ENCODE measurements at regions not wholly inside any gene's neighbourhood (a gene's known extent, or its start where the extent isn't known, plus 50 kb on each side); places are given as distances from the start of the nearest gene placed in this dataset.

- Histone ChIP-seq H3K9me3 (replicated peaks) (0 out of 2 replicates have a peak, but pooled peaks cover 2% of the 10 kb centered on the region), H3K27me3 (no peaks in the 10 kb centered on the region), H3K27ac (peak overlapping the region; percentile 18; the same call in 1 of the 2 replicates), H3K4me3 (no peak overlapping the region), H3K36me3 (no peaks in the 10 kb centered on the region), H3K4me1 (peaks cover 36% of the 10 kb centered on the region)
- DNase-seq = peak; percentile 49 to 78
These were observed 220.7 kb downstream of the DRD1 start for GRCh38 chr5:175223291-175223690.

GRCh38 chr5:175222621-175223020, 221.4 kb downstream of the DRD1 start:
- Histone ChIP-seq H3K4me3 (no peak overlapping the region), H3K9me3 (replicated peaks) (0 out of 2 replicates have a peak, but pooled peaks cover 2% of the 10 kb centered on the region), H3K27me3 (no peaks in the 10 kb centered on the region), H3K27ac (peak overlapping the region; percentile 18; the same call in 1 of the 2 replicates), H3K36me3 (no peaks in the 10 kb centered on the region), H3K4me1 (peaks cover 36% of the 10 kb centered on the region)
- DNase-seq = peak in 1 of 2 experiments; percentile 22

GRCh38 chr5:175220549-175220948, 223.4 kb downstream of the DRD1 start:
- Histone ChIP-seq H3K36me3 (no peaks in the 10 kb centered on the region), H3K27ac (no peak overlapping the region), H3K9me3 (replicated peaks) (no peaks in the 10 kb centered on the region), H3K4me3 (no peak overlapping the region), H3K27me3 (no peaks in the 10 kb centered on the region), H3K4me1 (peaks cover 43% of the 10 kb centered on the region)
- no peak for DNase-seq

- Histone ChIP-seq H3K27ac (no peak overlapping the region), H3K4me3 (no peak overlapping the region), H3K36me3 (no peaks in the 10 kb centered on the region), H3K9me3 (replicated peaks) (no peaks in the 10 kb centered on the region), H3K4me1 (peaks cover 40% of the 10 kb centered on the region), H3K27me3 (no peaks in the 10 kb centered on the region)
- DNase-seq = no peak
These were observed 224.6 kb downstream of the DRD1 start for GRCh38 chr5:175219366-175219765.

GRCh38 chr5:175216991-175217390, 227.0 kb downstream of the DRD1 start:
- no peaks in the 10 kb centered on the region for H3K27me3 ChIP-seq
- no peaks in the 10 kb centered on the region for H3K9me3 ChIP-seq (replicated peaks)
- no peak for DNase-seq
- no peaks in the 10 kb centered on the region for H3K36me3 ChIP-seq
- no peak overlapping the region for H3K4me3 ChIP-seq
- peaks cover 26% of the 10 kb centered on the region for H3K4me1 ChIP-seq
- H3K27ac ChIP-seq = no peak overlapping the region

GRCh38 chr5:175215906-175216305, 228.1 kb downstream of the DRD1 start:
- Histone ChIP-seq H3K4me3 (no peak overlapping the region), H3K36me3 (no peaks in the 10 kb centered on the region), H3K27ac (no peak overlapping the region), H3K9me3 (replicated peaks) (no peaks in the 10 kb centered on the region), H3K27me3 (no peaks in the 10 kb centered on the region), H3K4me1 (peaks cover 25% of the 10 kb centered on the region)
- no peak for DNase-seq

- H3K4me3 ChIP-seq = no peak overlapping the region
- no peak overlapping the region for H3K27ac ChIP-seq
- H3K9me3 ChIP-seq (replicated peaks) = no peaks in the 10 kb centered on the region
- peak; percentile 34 to 61 for DNase-seq
- H3K4me1 ChIP-seq = peaks cover 17% of the 10 kb centered on the region
- H3K36me3 ChIP-seq = no peaks in the 10 kb centered on the region
- no peaks in the 10 kb centered on the region for H3K27me3 ChIP-seq
These were observed 229.8 kb downstream of the DRD1 start for GRCh38 chr5:175214152-175214551.

GRCh38 chr5:175211956-175212756, 231.8 kb downstream of the DRD1 start:
- H3K27ac ChIP-seq = no peak overlapping the region
- H3K4me3 ChIP-seq = no peak overlapping the region
- no peaks in the 10 kb centered on the region for H3K36me3 ChIP-seq
- H3K4me1 ChIP-seq = peaks cover 16% of the 10 kb centered on the region
- H3K9me3 ChIP-seq (replicated peaks) = no peaks in the 10 kb centered on the region
- no peak for DNase-seq
- H3K27me3 ChIP-seq = no peaks in the 10 kb centered on the region

- Histone ChIP-seq H3K9me3 (replicated peaks) (peaks cover 6% of the 10 kb centered on the region; the same call in 1 of the 2 replicates), H3K4me1 (peaks cover 5% of the 10 kb centered on the region), H3K4me3 (no peak overlapping the region), H3K27ac (no peak overlapping the region), H3K36me3 (no peaks in the 10 kb centered on the region), H3K27me3 (no peaks in the 10 kb centered on the region)
- no peak for DNase-seq
These were observed 236.5 kb downstream of the DRD1 start for GRCh38 chr5:175207321-175208040.

- H3K27ac ChIP-seq = no peak overlapping the region
- peaks cover 13% of the 10 kb centered on the region for H3K4me1 ChIP-seq
- H3K9me3 ChIP-seq (replicated peaks) = peaks cover 6% of the 10 kb centered on the region; the same call in 1 of the 2 replicates
- no peak overlapping the region for H3K4me3 ChIP-seq
- no peaks in the 10 kb centered on the region for H3K36me3 ChIP-seq
- H3K27me3 ChIP-seq = no peaks in the 10 kb centered on the region
- no peak for DNase-seq
These were observed 237.3 kb downstream of the DRD1 start for GRCh38 chr5:175206669-175207068.

- H3K4me3 ChIP-seq = no peak overlapping the region
- no peaks in the 10 kb centered on the region for H3K36me3 ChIP-seq
- no peaks in the 10 kb centered on the region for H3K27me3 ChIP-seq
- peak; percentile 59 to 62 for DNase-seq
- peaks cover 6% of the 10 kb centered on the region; the same call in 1 of the 2 replicates for H3K9me3 ChIP-seq (replicated peaks)
- peaks cover 17% of the 10 kb centered on the region for H3K4me1 ChIP-seq
- H3K27ac ChIP-seq = 0 out of 2 replicates have a peak overlapping the region, but pooled peaks have one; percentile 6
These were observed 241.4 kb downstream of the DRD1 start for GRCh38 chr5:175202463-175203068.

GRCh38 chr5:175201393-175201792, 242.6 kb downstream of the DRD1 start:
- peak; percentile 19 to 57 for DNase-seq
- Histone ChIP-seq H3K4me1 (peaks cover 18% of the 10 kb centered on the region), H3K27me3 (no peaks in the 10 kb centered on the region), H3K9me3 (replicated peaks) (peaks cover 6% of the 10 kb centered on the region; the same call in 1 of the 2 replicates), H3K27ac (no peak overlapping the region), H3K36me3 (no peaks in the 10 kb centered on the region), H3K4me3 (no peak overlapping the region)

- Histone ChIP-seq H3K27me3 (no peaks in the 10 kb centered on the region), H3K27ac (peak overlapping the region; percentile 26; the same call in 1 of the 2 replicates), H3K9me3 (replicated peaks) (0 out of 2 replicates have a peak, but pooled peaks cover 5% of the 10 kb centered on the region), H3K4me1 (peaks cover 27% of the 10 kb centered on the region), H3K36me3 (no peaks in the 10 kb centered on the region), H3K4me3 (peak overlapping the region; percentile 19; the same call in 1 of the 2 replicates)
- DNase-seq = peak; percentile 62 to 76
These were observed 248.0 kb downstream of the DRD1 start for GRCh38 chr5:175195698-175196656.

- Histone ChIP-seq H3K27ac (no peak overlapping the region), H3K4me3 (no peak overlapping the region), H3K27me3 (no peaks in the 10 kb centered on the region), H3K36me3 (no peaks in the 10 kb centered on the region), H3K4me1 (no peaks in the 10 kb centered on the region), H3K9me3 (replicated peaks) (no peaks in the 10 kb centered on the region)
- no peak for DNase-seq
These were observed 262.7 kb downstream of the DRD1 start for GRCh38 chr5:175181331-175181730.

Measured in SJCRH30 (cell line).